Type B pancreatic cell (in vitro differentiated cells): ENCODE measurements at regions not wholly inside any gene's neighbourhood (a gene's known extent, or its start where the extent isn't known, plus 50 kb on each side); places are given as distances from the start of the nearest gene placed in this dataset.

Source experiments
- DNase-seq: peaks from one replicate; pipeline ENCODE4 v3.0.0; 2021; ENCODE audit warnings: mixed read lengths; ENCODE audit not compliant: unreplicated experiment; ENCODE audit errors: extremely low spot score
- H3K27ac Mint-ChIP-seq: 2 replicates; pipeline ENCODE4 v1.8.0; 2021; ENCODE audit warnings: mild to moderate bottlenecking, mixed read lengths
- H3K27me3 Mint-ChIP-seq: 2 replicates; pipeline ENCODE4 v1.8.0; 2021; ENCODE audit warnings: mixed read lengths
- H3K36me3 Mint-ChIP-seq: 2 replicates; pipeline ENCODE4 v1.8.0; 2021; ENCODE audit warnings: mixed read lengths
- H3K4me1 Mint-ChIP-seq: one replicate; pipeline ENCODE4 v1.8.0; 2021; ENCODE audit warnings: mixed read lengths; ENCODE audit not compliant: unreplicated experiment
- H3K4me3 Mint-ChIP-seq: 2 replicates; pipeline ENCODE4 v1.8.0; 2021; ENCODE audit warnings: mild to moderate bottlenecking, mixed read lengths
- H3K9me3 Mint-ChIP-seq: 2 replicates; pipeline ENCODE4 v1.8.0; 2021; ENCODE audit warnings: mixed read lengths
- TF ChIP-seq, protein P1 (sequence below): fragments of 200-600 bp; sonication (generic); conservative IDR thresholded peaks from 2 replicates; pipeline ENCODE4 v1.5.0; 2021; ENCODE audit warnings: antibody characterized with exemption, mild to moderate bottlenecking

DNA sequence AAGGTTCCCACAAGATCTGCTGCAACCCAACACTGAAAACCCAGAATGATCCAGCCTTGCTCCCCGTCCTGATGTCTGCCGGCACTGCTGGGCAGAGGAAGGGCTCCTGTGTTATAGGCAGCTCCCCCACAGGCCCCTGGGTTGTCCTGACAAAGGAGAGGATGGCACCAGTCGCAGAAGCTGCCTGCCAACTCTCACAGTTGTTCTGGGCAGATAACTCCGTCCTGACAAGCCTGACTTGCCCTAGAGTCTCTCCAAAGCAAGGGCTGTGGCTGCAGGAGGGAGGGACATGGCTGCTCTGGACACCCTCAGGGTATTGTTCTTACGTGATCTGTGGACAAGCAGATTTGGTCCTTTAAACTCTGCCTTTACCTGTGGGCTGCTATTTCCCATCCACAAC is 243.8 kb downstream of the CDH26 start:
- Mint-ChIP-seq H3K4me1 (no peaks in the 10 kb centered on the region), H3K4me3 (no peak overlapping the region), H3K36me3 (no peaks in the 10 kb centered on the region), H3K9me3 (no peaks in the 10 kb centered on the region), H3K27ac (no peak overlapping the region), H3K27me3 (peaks cover 6% of the 10 kb centered on the region)
- TF ChIP-seq, protein P1, sequence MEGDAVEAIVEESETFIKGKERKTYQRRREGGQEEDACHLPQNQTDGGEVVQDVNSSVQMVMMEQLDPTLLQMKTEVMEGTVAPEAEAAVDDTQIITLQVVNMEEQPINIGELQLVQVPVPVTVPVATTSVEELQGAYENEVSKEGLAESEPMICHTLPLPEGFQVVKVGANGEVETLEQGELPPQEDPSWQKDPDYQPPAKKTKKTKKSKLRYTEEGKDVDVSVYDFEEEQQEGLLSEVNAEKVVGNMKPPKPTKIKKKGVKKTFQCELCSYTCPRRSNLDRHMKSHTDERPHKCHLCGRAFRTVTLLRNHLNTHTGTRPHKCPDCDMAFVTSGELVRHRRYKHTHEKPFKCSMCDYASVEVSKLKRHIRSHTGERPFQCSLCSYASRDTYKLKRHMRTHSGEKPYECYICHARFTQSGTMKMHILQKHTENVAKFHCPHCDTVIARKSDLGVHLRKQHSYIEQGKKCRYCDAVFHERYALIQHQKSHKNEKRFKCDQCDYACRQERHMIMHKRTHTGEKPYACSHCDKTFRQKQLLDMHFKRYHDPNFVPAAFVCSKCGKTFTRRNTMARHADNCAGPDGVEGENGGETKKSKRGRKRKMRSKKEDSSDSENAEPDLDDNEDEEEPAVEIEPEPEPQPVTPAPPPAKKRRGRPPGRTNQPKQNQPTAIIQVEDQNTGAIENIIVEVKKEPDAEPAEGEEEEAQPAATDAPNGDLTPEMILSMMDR = no peak
- no peak for DNase-seq

DNA sequence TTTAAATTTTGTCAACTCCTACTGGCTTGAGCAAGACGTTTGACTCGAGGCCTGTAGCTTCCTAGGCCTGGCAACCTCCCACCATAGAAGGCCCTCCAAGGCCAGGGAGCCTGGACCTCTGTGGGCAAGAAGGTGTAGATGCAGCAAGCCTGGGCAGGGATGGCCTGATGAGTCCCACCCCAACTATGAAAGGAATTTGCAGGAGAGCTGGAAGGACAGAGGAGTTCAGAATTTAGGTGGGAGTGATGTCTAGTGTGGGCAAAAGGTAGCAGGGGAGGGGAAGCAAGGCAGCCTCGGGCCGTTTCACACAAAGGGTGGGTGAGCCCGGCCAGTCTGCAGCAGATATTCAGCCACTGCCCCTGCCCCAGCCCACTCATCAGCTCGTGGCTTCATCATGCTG is 245.2 kb downstream of the CDH26 start:
- H3K4me1 Mint-ChIP-seq = no peaks in the 10 kb centered on the region
- no peak overlapping the region for H3K27ac Mint-ChIP-seq
- TF ChIP-seq, protein P1 = no peak
- H3K36me3 Mint-ChIP-seq = no peaks in the 10 kb centered on the region
- no peak for DNase-seq
- no peaks in the 10 kb centered on the region for H3K9me3 Mint-ChIP-seq
- peaks cover 6% of the 10 kb centered on the region for H3K27me3 Mint-ChIP-seq
- no peak overlapping the region for H3K4me3 Mint-ChIP-seq

DNA sequence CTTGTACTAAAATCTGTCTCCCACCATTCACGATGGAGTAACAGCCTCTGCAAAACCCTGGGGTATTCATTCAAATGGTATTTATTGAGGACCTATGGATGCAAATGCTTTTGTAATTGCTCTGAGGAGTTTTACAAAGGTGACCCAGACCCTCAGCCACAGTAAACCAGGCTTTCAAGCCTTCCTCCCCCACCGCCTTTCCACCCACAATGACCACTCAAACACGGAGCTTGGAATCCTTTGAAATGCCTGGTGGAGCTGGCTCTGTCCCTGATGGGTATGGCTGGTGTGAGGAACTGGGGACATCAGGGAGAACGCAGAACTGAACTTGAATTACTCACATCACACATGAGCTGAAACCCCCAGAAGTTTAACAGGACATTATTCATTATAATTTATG is 246.4 kb downstream of the CDH26 start:
- H3K36me3 Mint-ChIP-seq = no peaks in the 10 kb centered on the region
- DNase-seq = no peak
- TF ChIP-seq, protein P1 = no peak
- no peak overlapping the region for H3K27ac Mint-ChIP-seq
- no peaks in the 10 kb centered on the region for H3K9me3 Mint-ChIP-seq
- H3K27me3 Mint-ChIP-seq = peaks cover 16% of the 10 kb centered on the region
- no peaks in the 10 kb centered on the region for H3K4me1 Mint-ChIP-seq
- H3K4me3 Mint-ChIP-seq = no peak overlapping the region

DNA sequence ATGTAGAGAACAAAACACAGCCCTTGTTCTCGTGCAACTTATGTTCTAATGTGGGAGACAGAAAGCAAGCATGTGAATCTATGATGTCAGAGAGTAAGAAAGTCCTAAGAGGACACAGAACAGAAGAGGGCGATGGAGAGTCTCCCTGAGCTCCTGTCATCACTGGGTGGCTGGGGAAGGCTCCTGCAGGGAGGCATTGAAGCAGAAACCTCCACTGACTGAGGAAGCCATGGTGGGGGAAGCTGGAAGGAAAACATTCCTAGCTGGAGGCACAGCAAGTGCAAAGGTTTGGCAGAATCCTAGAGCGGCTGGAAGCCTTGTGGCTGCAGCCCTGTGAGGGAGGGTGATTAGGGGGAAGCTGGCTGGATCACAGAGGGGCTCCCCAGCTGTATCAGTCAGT is 248.0 kb downstream of the CDH26 start:
- no peaks in the 10 kb centered on the region for H3K9me3 Mint-ChIP-seq
- H3K4me1 Mint-ChIP-seq = peaks cover 4% of the 10 kb centered on the region
- H3K27ac Mint-ChIP-seq = no peak overlapping the region
- no peak overlapping the region for H3K4me3 Mint-ChIP-seq
- DNase-seq = no peak
- no peaks in the 10 kb centered on the region for H3K36me3 Mint-ChIP-seq
- TF ChIP-seq, protein P1 = peak; percentile 65
- H3K27me3 Mint-ChIP-seq = peaks cover 24% of the 10 kb centered on the region

DNA sequence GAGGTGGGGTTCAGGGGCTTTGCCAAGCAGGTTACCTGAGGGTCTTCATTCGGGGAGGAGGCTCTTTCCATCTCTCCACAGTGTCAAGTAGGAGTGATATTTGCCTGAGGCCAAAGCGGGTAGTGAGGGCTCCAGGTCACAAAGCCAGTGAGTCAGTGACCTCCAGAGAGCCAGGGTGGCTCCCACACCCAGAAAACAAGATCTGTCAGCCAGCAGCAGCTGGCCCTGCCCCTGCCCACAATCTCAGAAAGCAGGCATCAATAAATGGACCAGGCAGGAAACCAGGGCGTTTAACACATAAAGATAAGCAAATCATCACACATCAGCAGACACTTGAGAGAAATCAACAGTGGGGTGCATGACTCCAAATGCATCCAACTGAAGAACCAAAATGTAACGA is 250.8 kb downstream of the CDH26 start:
- no peak for DNase-seq
- TF ChIP-seq, protein P1 = no peak
- H3K4me1 Mint-ChIP-seq = peaks cover 7% of the 10 kb centered on the region
- no peak overlapping the region for H3K4me3 Mint-ChIP-seq
- H3K36me3 Mint-ChIP-seq = no peaks in the 10 kb centered on the region
- no peak overlapping the region for H3K27ac Mint-ChIP-seq
- H3K27me3 Mint-ChIP-seq = peaks cover 25% of the 10 kb centered on the region
- H3K9me3 Mint-ChIP-seq = no peaks in the 10 kb centered on the region
